GM21737 (cell line): ENCODE measurements at regions not wholly inside any gene's neighbourhood (a gene's known extent, or its start where the extent isn't known, plus 50 kb on each side); places are given as distances from the start of the nearest gene placed in this dataset.
A peak's percentile ranks its signal among the peaks of the same experiment; 100 is the strongest.
"Not testable (repeated sequence)": the region's sequence is repeated elsewhere in the genome, so short reads cannot be mapped to it uniquely, and the experiment has no call there.

Experiments
- ATAC-seq: cut with Tn5 transposase; IDR thresholded peaks from one replicate; pipeline ENCODE4 v1.9.1; 2021; ENCODE audit warnings: mild to moderate bottlenecking, moderate library complexity; ENCODE audit not compliant: unreplicated experiment

DNA sequence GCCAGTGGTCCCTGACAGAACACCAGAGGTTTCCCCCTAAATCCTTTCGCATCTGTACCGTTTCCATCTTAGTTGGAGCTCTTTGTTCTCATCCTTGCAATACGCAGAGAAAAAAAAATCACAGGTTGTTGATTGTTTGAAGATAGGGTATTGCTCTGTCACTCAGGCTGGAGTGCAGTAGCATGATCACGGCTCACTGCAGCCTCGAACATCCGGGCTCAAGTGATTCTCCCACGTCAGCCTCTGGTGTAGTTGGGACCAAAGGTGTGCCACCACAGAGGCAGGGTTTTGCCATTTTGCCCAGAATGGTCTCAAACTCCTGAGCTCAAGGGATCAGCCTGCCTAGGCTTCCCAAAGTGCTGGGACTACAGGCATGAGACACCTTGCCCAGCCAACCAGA is 185.9 kb downstream of the FAM72C start:
- ATAC-seq, result not testable (repeated sequence)

DNA sequence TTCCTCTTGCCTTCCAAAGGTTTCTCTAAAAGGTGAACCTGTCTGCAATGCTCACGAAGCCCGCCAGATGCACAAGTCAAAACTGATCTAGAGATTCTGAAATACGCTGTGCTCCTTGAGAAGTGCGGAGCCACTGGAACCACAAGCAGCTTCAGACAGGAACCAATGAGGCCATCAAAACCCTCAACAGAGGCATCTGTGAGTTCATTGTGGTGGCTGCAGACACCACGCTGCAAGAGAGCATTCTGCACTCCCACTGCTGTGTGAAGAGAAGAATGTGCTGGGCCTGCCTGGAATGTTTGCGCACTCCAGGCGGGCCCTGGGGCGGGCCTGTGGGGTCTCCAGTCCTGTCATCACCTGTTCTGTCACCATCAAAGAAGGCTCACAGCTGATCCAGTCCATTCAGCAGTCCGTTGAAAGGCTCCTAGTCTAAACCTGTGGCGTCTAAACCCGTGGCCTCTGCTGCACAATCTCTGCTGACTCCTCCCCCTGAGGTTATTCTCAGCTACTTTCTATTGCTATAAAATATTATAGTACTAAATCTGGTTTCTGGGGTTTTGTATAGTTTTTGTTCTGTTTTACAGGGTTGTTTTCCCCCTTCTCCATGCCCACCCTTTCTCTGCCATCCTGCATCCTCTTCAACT is 187.4 kb downstream of the FAM72C start:
- not testable (repeated sequence) for ATAC-seq

DNA sequence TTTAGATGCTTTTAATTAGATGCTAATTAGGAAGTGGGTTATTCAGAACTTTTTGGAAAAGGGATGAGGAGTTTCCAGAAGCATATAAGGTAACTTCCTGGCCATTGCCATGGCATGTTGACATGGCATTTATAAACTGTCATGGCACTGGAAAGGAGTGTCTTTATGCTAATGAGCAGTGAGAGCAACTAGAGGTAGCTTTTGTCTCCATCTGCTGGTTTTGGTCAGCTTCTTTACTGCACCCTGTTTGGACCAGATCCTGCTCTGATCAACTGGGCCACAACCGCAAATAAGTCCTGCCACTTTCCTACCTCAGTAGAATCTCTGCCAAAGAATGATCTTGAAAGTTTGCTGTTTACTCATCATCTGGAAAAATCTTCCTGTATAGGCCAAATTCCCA is 193.6 kb downstream of the FAM72C start:
- ATAC-seq, result not testable (repeated sequence)

DNA sequence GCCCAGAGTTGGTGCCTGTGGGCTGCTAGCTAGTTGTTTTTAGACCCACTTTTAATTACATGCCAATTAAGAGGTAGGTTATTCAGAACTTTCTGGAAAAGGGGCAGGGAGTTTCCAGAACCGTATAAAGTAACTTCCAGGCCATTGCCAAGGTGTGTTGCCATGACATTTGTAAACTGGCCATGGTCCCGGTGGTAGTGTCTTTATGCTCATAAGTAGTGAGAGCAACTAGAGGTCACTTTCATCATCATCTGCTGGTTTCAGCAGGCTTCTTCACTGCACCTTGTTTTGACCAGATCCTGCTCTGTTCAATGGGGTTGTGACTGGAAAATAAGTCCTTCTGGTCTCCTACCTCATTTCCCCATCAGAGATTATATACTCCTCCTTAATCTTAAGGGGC is 207.0 kb downstream of the FAM72C start:
- not testable (repeated sequence) for ATAC-seq

DNA sequence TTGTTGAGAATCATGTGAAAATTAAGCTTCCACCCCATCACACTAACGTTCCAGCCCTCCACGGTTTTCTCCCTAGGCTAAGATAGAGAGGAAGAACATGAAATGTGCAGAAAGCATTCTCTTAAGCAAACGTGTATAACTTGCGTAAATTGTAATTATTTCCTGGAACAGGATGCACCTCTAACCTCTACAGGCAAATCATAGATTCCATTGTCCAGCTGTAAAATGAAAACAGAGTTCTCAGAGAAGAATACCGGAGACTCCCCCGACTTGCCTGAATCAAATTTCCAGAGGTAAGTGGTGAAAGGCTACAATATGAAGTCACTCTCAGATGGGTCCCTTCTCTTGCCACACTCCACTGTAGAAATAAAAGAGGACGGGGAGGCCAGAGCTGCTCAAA is 211.4 kb downstream of the FAM72C start:
- ATAC-seq, result not testable (repeated sequence)

DNA sequence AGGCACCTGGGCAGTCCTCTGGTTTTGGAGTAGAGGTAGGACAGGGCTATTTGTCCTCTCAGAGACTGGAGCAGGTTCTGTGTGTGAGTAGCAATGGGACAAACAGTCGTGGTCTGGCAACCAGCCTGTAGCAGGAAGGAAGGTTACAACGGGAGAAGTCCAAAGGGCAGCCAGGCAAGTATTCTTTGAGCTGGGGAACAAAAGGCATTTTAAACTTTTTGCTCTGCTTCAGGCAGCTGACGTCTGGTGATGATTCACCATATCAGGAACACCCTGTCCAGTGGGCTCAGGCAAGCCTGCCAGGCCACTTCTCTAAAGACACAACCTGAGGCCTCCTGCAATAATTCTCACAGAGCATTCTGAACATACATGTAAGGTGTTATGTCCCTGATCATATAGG is 215.8 kb downstream of the FAM72C start:
- ATAC-seq, result not testable (repeated sequence)

DNA sequence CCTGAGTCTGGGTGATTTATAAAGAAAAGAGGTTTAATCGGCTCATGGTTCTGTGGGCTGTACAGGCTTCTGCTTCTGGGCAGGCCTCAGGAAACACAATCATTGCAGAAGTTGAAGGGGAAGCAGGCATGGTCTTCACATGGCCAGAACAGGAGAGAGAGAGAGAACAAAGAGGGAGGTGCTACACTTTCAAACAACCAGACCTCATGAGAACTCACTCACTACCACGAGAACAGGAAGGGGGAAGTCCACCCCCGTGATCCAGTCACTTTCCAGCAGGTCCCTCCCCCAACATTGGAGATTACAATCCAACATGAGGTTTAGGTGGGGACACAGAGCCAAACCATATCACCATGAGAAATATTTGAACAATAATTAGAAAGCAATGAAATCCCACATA is 222.9 kb downstream of the FAM72C start:
- no peak for ATAC-seq

DNA sequence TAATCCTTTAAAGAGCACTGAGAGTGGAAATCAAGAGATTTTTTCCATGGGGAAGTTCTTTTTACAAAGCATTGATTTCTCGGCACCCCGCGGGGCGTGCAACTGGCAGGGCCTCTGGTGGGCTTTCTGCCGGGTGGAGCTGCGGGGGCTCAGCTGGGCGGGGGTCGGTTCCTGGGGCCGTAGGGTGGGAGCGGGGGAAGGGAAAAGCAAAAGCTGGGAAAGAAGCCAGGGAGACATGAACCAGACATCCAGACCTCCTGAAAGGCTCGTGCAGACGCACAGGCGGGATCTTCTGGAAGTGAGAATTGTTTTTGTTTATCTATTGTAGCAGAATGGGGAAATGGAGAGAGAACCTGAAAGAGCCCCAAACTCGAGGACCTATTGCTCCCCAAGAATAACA is 235.2 kb downstream of the FAM72C start:
- ATAC-seq, result no peak

DNA sequence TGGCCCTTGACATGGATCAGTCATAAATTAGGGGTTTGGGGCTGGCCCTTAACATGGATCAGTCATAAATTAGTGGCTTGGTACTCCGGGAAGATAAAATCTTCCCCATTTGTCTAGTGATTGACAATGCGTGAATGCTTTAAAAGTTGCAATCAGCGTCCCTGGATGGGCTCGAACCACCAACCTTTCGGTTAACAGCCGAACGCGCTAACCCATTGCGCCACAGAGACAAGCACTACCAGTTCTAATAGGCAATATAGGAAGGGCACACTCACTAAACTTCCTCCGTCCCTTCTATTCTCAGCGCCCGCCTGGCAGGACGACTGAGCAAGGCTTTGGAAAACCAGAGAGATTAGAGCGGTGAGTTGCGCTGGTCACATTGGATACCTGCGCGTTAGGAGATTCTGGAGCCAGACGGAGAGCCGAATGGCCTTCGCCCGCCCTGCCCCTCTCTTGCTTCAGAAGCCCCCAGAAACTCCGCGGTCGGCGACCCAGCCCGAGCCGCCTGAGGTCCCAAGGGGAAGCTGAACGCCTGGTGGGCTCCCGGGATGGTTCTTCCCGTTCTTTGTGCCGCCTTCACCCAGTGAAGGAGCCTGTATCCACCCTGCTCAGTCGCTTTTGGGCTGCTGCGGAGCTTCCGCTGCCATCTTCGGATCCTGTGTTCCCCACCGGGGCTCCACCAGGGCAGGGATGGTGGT is 235.9 kb downstream of the FAM72C start:
- ATAC-seq, result no peak

DNA sequence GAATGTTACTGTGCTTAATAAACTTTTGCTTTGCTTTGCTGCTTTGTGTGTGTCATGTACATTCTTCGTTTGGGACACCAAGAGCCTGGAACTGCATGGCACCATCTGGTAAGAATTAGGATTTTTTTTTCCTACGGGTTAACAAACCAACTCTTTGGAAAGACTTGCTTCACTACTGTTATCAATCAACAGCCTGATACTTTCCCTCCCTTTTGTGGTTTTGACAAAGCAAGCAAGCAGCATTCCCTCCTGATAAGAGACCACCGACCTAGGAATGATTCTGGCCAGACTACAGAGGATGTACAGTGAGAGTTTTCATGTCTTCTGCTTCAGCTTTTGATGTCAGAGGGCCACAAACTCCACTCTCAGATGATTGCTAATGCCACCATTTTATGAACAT is 237.5 kb downstream of the FAM72C start:
- ATAC-seq, result not testable (repeated sequence)

DNA sequence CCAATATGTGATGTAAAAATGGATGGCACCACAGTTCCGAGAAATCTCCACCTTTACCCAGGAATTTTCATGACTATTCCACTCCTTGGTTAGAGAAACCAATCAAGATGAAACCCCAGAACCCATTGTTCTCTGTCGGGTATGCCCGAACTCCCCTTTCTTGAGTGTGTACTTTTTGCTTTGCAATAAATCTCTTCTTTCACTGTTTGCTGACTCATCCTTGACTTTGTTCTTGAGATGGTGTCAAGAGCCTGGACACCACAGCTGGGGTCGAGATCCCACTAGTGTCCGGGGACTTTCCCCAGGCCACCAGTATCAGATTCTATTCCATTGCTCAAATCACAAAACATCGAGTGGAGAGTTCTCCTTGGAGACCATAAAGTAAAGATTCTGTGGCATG is 240.9 kb downstream of the FAM72C start:
- not testable (repeated sequence) for ATAC-seq

DNA sequence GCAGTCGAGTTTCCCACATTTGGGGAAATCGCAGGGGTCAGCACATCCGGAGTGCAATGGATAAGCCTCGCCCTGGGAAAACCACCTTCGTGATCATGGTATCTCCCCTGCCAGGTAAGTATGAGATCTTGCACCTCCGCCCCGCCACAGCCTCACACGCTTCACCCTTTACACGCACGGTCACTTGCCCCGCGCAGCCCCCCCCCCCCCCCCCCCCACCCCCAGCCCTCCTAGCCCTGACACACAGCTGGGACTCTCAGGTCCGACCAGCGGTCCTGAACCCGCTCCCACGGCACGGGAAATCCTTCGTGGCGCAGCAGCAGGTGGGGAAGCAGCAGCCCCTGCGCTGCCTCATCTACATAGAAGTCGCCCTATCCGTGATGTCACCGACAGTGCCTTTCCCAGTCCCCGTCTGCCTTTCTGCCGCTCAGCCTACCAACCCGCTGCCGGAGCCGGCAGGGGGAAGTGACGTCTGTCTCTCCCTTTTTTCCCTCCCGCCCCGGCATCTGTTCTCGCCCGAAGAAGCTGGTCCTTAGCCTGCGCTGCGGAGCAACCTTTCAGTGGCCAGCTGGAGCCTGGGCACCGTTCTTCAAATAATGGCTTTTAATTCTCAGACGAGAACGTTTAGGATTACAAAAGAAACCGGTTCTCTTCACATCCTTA is 242.2 kb downstream of the FAM72C start:
- ATAC-seq, result peak; percentile 61

DNA sequence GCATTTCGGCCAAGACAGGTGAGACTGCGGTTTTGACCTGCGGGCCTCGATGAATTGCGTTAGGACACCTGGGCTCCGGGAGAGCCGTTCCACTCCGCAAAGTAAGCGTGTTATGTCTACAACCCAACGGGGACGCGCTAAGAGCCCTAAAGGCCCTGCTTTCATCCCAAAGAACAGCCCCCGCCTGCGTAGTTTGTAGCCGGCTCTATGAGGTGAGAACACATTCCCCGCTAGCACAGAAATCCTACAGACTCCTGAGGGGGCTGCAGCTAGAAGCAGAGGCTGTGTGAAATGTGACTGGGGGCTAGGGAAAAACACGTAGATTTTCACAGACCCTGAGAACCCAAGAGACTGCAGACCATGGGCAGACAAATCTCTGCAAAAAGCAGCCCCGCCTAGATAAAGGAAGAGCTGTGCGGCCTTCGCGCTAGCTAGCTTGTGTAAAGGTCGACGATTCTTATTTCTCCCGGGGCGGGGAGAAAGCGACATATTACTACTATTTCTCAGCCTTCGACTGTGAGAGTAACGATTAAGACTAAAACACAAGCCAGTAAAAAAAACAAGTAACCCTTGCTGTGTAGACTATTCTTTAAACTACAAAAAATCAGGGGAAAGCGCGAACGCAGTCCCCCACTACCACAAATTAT is 242.9 kb downstream of the FAM72C start:
- peak; percentile 94 for ATAC-seq

DNA sequence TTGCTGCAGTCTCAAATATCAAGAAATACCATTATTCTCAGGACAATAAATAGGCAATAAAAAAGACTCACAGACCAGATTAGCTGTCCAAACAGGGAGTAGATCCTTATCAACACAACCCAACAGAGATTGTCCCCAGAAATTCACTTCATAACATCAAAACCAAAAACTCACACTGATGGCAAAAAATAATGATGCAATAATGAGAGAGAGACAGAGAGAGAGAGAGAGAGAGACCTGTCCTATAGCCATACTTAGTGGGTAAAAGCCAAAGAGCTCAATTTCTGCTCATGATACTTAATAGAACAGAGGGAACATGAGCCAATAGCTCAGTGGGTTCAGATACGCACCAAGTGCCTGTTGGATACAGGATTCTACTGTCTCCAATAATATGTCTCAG is 244.5 kb downstream of the FAM72C start:
- ATAC-seq, result no peak

DNA sequence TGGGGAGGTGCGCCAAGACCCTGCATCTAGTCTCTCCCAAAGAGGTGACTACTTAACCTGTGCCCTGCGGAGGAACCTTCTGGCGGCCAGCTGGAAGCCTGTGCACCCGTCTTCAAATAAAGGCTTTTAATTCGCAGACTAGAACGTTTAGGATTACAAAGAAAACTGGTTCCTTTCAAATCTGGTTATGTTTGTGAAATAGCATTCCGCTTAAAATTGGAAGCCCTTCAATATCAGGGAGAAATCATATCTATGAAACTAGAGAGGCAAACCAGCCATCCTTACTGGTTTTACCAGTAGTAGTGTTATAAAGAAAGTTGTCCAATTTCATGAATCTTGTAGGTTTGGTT is 250.8 kb downstream of the FAM72C start:
- ATAC-seq, result no peak

DNA sequence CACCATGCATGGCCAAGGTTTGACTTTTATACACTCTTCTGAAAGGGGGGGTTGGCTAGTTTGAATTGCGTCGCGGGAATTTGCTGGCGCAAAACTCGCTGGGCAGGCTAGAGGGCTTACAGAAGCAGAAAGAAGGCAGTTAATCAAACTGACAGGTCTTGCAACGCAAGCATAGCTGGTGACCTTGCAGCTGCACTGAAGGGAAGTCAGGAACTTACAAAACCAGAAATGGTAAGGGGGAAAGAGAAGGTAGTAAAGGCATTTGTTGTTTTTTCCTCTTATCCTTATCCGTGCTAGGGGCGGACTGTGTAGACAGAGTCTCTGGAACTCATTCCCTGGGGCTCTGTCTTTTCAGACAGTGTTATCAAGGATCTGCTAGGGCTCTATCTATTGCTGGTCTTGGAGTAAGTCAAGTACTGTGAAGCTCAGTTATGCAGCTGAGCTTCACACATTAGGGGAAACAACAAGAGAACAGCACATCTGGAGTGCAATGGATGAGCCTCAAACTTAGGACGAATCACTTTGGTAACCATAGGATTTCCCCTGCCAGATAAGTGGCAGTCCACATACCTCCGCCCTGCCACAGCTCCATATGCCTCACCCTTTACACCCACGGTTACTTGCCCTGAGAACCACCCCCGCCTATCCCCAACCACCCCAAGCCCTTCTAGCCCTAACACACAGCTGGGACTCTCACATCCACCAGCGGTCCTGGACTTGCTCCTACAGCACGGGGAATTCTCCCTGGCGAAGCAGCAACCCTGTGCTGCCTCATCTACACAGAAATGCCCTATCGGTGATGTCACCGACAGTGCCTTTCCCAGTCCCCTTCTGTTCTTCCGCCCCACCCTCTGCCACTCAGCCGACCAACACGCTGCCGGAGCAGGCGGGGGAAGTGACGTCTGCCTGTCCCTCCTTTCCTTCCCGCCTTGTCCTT is 251.4 kb downstream of the FAM72C start:
- no peak for ATAC-seq

DNA sequence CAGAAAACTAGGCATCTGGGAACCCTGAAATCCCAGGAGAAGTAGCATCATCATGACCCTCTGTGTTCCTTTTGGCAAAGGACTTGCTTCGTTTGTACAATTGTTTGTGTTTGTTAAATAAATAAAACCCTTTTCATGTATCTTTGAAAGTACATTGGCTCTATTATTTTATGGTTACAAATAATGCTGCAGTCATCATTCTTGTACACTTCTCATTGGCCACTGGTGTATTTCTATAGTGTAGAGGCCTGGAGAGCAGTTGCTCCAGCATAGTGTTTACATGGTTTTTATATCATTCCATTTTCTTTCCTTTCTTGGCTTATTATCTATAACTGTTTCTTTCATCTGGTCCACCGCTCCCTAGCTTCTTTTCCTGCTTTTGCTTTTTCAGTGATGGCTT is 253.3 kb downstream of the FAM72C start:
- ATAC-seq, result no peak

DNA sequence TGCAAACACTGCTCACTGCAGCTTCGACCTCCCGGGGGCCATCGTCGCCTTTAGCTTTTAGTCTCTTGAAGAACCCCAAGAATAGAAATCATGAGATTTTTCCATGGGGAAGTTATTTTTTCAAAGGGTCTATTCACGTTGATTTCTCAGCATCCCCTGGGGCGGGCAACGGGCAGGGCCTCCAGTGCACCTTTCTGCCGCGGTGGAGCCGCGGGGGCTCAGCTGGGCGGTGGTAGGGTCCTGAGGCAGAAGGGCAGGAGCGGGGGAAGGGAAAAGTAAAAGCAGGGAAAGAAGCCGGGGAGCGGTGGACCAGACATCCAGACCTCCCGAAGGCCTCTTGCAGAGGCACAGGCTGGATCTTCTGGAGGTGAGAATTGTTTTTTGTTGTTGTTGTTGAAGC is 253.8 kb downstream of the FAM72C start:
- ATAC-seq, result no peak

DNA sequence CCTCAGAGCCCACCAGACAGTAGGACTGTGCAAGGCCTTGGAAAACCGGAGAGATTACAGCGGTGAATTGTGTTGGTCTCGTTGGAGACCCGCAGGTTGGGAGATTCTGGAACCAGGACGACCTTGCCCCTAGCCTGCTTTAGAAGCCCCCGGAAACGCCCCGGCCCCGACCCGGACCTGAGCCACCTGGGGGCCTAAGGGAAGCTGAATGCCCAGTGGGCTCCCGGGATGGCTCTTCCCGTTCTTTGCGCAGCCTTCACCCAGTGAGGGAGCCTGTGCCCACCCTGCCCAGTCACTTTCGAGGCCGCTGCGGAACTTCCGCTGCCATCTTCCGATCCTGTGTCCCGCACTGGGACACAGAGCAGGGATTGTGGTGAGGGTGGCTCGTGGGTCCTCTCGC is 254.4 kb downstream of the FAM72C start:
- ATAC-seq, result no peak

DNA sequence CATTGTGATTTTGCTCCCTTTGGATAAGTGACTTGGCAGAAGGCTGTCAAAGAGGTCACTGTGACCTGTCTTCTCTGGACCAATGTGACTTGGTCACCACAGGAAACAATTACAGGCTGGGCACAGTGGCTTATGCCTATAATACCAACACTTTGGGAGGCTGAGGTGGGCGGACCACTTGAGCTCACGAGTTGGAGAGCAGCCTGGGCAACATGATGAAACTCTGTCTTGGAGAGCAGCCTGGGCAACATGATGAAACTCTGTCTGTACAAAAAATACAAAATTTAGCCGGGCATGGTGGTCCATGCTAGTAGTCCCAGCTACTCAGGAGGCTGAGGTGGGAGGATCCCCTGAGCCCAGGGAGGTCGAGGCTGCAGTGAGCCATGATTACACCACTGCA is 256.9 kb downstream of the FAM72C start:
- not testable (repeated sequence) for ATAC-seq
